K562 (cell line): ENCODE measurements at regions not wholly inside any gene's neighbourhood (a gene's known extent, or its start where the extent isn't known, plus 50 kb on each side); places are given as distances from the start of the nearest gene placed in this dataset.
"Not testable (repeated sequence)": the region's sequence is repeated elsewhere in the genome, so short reads cannot be mapped to it uniquely, and the experiment has no call there.

ENCODE experiments used
- ATAC-seq: fragments of 200-7000 bp; cut with Tn5 transposase; 3 replicates; pipeline ENCODE4 v1.9.1; 2020; ENCODE audit warnings: moderate library complexity
- BruUV-seq: library from RNA; stranded (reverse); fragments of 400-500 nt; replicated peaks from 2 replicates; lab custom pipeline; 2021; lab: Mats Ljungman, UMichigan
- CTCF ChIA-PET: fragments of 300-600 bp; formaldehyde crosslinking; extraction: SDS; loops from one replicate; lab custom pipeline; 2021; ENCODE audit warnings: low intra/inter-chr PET ratio; lab: Yijun Ruan, JAX
- POLR2A ChIA-PET: fragments of 300-600, 350-650 bp; sonication (Branson Sonifier 250); formaldehyde crosslinking; extraction: SDS; loops from one replicate; lab custom pipeline; 2021; ENCODE audit warnings: antibody characterized with exemption, inconsistent platforms; lab: Yijun Ruan, JAX
- DNase-seq, 4 experiments: peaks; one replicate each; pipeline versions ENCODE4 v3.0.0 to v3.0.0-alpha.2; 2011 to 2018; ENCODE audit warnings: low spot score in 3 of 4, mixed read lengths in 3 of 4; ENCODE audit errors: extremely low read depth in 1 of 4
- FAIRE-seq: peaks from 2 replicates; lab custom pipeline; 2011; peaks lifted over from hg19 to GRCh38; lab: Jason Lieb, UNC
- H2AFZ ChIP-seq: 2 replicates; pipeline ENCODE4 v1.6.0; 2011; ENCODE audit warnings: low read depth, low read length, control low read depth, inconsistent platforms
- H3K27ac ChIP-seq: fragments of 200-600 bp; 3 replicates; pipeline ENCODE4 v1.8.0; 2011; ENCODE audit warnings: low read depth, mild to moderate bottlenecking, control low read depth, inconsistent platforms, low read length, moderate library complexity, mixed read lengths; ENCODE audit errors: extremely low read depth
- H3K27me3 ChIP-seq, 2 experiments: fragments of 300-600 bp in 1 of 2; 2 replicates in 1 of 2; 3 replicates in 1 of 2; pipeline versions ENCODE4 v1.6.0 to v1.8.0; 2011; ENCODE audit warnings: inconsistent platforms in 2 of 2, low read length in 2 of 2, mild to moderate bottlenecking in 1 of 2, mixed read lengths in 1 of 2, moderate library complexity in 1 of 2; ENCODE audit not compliant: control insufficient read depth in 2 of 2, insufficient read depth in 2 of 2
- H3K36me3 ChIP-seq: fragments of 300-600 bp; 3 replicates; pipeline ENCODE4 v1.8.0; 2011; ENCODE audit warnings: mild to moderate bottlenecking, low read length, inconsistent platforms; ENCODE audit not compliant: control insufficient read depth, insufficient read depth
- H3K4me1 ChIP-seq, 2 experiments: fragments of 200-600 bp in 1 of 2; replicated peaks in 1 of 2; 2 replicates in 1 of 2; 3 replicates in 1 of 2; pipeline versions ENCODE4 v1.5.1 to v1.8.0; 2011; ENCODE audit warnings: inconsistent platforms in 2 of 2, low read length in 2 of 2, mild to moderate bottlenecking in 1 of 2, mixed read lengths in 1 of 2, moderate library complexity in 1 of 2; ENCODE audit not compliant: control insufficient read depth in 2 of 2, insufficient read depth in 2 of 2
- H3K4me2 ChIP-seq: 2 replicates; pipeline ENCODE4 v1.6.1; 2011; ENCODE audit warnings: low read length, control low read depth, inconsistent platforms, mixed read lengths; ENCODE audit not compliant: insufficient read depth
- H3K4me3 ChIP-seq: fragments of 200-600 bp; sonication (generic), shearing (Covaris generic); 2 replicates; pipeline ENCODE4 v1.5.1; 2016; ENCODE audit warnings: control low read depth, inconsistent platforms
- H3K79me2 ChIP-seq: fragments of 200-600 bp; 3 replicates; pipeline ENCODE4 v1.8.0; 2011; ENCODE audit warnings: low read length, inconsistent platforms; ENCODE audit not compliant: control insufficient read depth, insufficient read depth
- H3K9ac ChIP-seq, 2 experiments: 2 replicates each; pipeline versions ENCODE4 v1.6.0 to v1.6.1; 2011; ENCODE audit warnings: low read depth in 2 of 2, low read length in 2 of 2, control low read depth in 1 of 2, inconsistent platforms in 1 of 2, mild to moderate bottlenecking in 1 of 2, mixed read lengths in 1 of 2; ENCODE audit not compliant: insufficient read depth in 1 of 2
- H3K9me1 ChIP-seq: one replicate; pipeline ENCODE4 v1.6.0; 2011; ENCODE audit warnings: inconsistent platforms, mild to moderate bottlenecking, low read length, moderate library complexity; ENCODE audit not compliant: control insufficient read depth, insufficient read depth
- H3K9me3 ChIP-seq: replicated peaks from 2 replicates; pipeline ENCODE4 v1.5.1; 2011; ENCODE audit warnings: low read depth, low read length, inconsistent platforms; ENCODE audit not compliant: control insufficient read depth, insufficient read depth
- H4K20me1 ChIP-seq: replicated peaks from 2 replicates; pipeline ENCODE4 v1.6.1; 2011; ENCODE audit warnings: low read length, inconsistent platforms, mixed read lengths; ENCODE audit not compliant: control insufficient read depth, insufficient read depth
- CHD2 ChIP-seq: IDR thresholded peaks from 2 replicates; pipeline ENCODE4 v1.6.1; 2011; ENCODE audit warnings: low read depth, low read length
- COPS2 ChIP-seq: fragments of 450-650 bp; conservative IDR thresholded peaks from 2 replicates; pipeline ENCODE4 v1.6.1; 2016; ENCODE audit warnings: mild to moderate bottlenecking, moderate library complexity
- TFAM ChIP-seq: fragments of 250-450 bp; sonication (Bioruptor Pico); conservative IDR thresholded peaks from 2 replicates; pipeline ENCODE4 v1.5.0; 2021; ENCODE audit warnings: mild to moderate bottlenecking, moderate library complexity
- ZFP30 ChIP-seq: fragments of 250-450 bp; sonication (Bioruptor Pico); IDR thresholded peaks from 2 replicates; pipeline ENCODE4 v1.8.0; 2022; ENCODE audit warnings: moderate library complexity, mild to moderate bottlenecking, inconsistent platforms, borderline replicate concordance
- ZFP36 ChIP-seq: fragments of 150-350 bp; IDR thresholded peaks from 2 replicates; pipeline ENCODE4 v1.6.1; 2018; ENCODE audit warnings: low read length, low read depth; ENCODE audit not compliant: partially characterized antibody
- ZKSCAN1 ChIP-seq: fragments of 150-350 bp; IDR thresholded peaks from 2 replicates; pipeline ENCODE4 v1.6.1; 2016; ENCODE audit warnings: low read depth, low read length
- WGBS: fragments of 100-300 bp; shearing (Covaris generic); methylation state at CpG from one replicate; pipeline ENCODE4 v1.1.6; 2016; ENCODE audit warnings: low coverage, mixed read lengths; ENCODE audit not compliant: insufficient coverage; ENCODE audit errors: missing lambda C conversion rate; 5-methylcytosine and 5-hydroxymethylcytosine counted together
- in situ Hi-C: fragments of 300-500 bp; cut with MboI; formaldehyde crosslinking; loops from 4 replicates; pipeline ENCODE4 v1.15.0; 2018; ENCODE audit warnings: inconsistent platforms, mixed read lengths
- intact Hi-C: fragments of 100-400 bp; cut with micrococcal nuclease; formaldehyde crosslinking; loops from 2 replicates; pipeline ENCODE4 v1.14.2; 2022
- TF ChIP-seq, protein P1 (sequence below): sonication (generic); formaldehyde crosslinking; IDR thresholded peaks from 2 replicates; pipeline ENCODE4 v1.8.0; 2022; ENCODE audit warnings: mild to moderate bottlenecking, low read depth, missing genetic modification reagents
- TF ChIP-seq, protein P2 (sequence below): fragments of 450-650 bp; IDR thresholded peaks from 2 replicates; pipeline ENCODE4 v1.6.1; 2014; ENCODE audit warnings: low read depth, mild to moderate bottlenecking, moderate library complexity, borderline replicate concordance
- TF ChIP-seq, protein P3 (sequence below): fragments of 250-450 bp; sonication (Bioruptor Pico); IDR thresholded peaks from 2 replicates; pipeline ENCODE4 v1.5.0; 2021; ENCODE audit warnings: mild to moderate bottlenecking, moderate library complexity

DNA sequence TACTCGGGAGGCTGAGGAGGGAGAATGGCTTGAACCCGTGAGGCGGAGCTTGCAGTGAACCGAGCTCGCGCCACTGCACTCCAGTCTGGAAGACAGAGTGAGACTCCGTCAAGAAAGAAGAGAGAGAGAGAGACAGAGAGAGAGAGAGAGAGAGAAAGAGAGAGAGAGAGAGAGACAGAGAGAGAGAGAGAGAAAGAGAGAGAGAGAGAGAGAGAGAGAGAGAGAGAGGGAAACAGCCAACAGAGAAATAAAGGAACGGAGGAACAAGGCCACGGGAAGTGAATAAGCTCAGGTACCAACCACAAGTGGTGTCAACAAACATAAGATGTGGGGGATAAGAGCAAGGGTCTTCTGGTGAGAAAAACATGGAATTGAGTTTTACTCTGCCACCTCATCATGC, 71.5 kb upstream of the LSM6 start:
- H3K4me2 ChIP-seq, H3K4me1 ChIP-seq, H3K79me2 ChIP-seq, ATAC-seq, H3K9me3 ChIP-seq, H3K4me3 ChIP-seq, H3K27ac ChIP-seq, intact Hi-C loops, H3K9me1 ChIP-seq, H3K9ac ChIP-seq, POLR2A ChIA-PET, H3K36me3 ChIP-seq, H3K27me3 ChIP-seq, FAIRE-seq, H2AFZ ChIP-seq, BruUV-seq, CTCF ChIA-PET, DNase-seq, H4K20me1 ChIP-seq: not testable (repeated sequence)
- in situ Hi-C loops: loop anchor here (25.0 kb wide), 1 partner anchor 808 kb away; no protein-coding TSS in a partner anchor
- WGBS: 0% methylated on average over 5 of the region's 9 CpGs

DNA sequence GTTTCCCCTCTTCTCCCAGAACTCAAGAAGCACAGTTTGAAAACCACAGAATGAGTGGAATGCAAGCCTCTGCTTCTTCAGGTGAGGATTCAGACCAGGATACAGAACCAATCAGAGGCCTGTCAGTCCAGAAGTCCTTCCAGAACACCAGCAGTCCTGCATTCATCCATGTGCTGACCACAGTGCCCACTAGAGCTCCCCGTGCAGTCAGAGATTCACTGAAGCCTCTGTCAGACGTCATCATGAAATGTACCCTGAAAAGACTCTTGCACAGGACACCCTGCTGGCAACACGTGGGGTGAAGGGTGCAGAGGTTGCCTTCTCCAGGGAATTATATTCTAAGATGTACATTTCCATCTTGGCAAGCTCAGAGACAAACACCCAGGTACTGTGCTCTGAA, 75.9 kb upstream of the LSM6 start:
- Histone ChIP-seq H3K27me3 (no peaks in the 10 kb centered on the region; a peak in 1 of 5 replicates), H3K9me1 (no peaks in the 10 kb centered on the region), H4K20me1 (no peaks in the 10 kb centered on the region), H3K4me2 (no peak overlapping the region), H3K27ac (no peak overlapping the region), H2AFZ (no peak overlapping the region), H3K9me3 (no peaks in the 10 kb centered on the region), H3K4me1 (no peaks in the 10 kb centered on the region), H3K79me2 (no peaks in the 10 kb centered on the region), H3K36me3 (no peaks in the 10 kb centered on the region), H3K9ac (no peak overlapping the region), H3K4me3 (no peak overlapping the region)
- no peak for ATAC-seq
- POLR2A ChIA-PET: interaction anchor here (0.5 kb wide), 1 partner anchor 777 kb away, joined by 4 read pairs; no protein-coding TSS in a partner anchor
- DNase-seq: no peak
- CTCF ChIA-PET: no interaction called here
- intact Hi-C loops: loop anchor here (10.0 kb wide), 1 partner anchor 815 kb away; no protein-coding TSS in a partner anchor
- in situ Hi-C loops: no loop called here
- no peak for TF ChIP-seq ZKSCAN1
- no peak for TF ChIP-seq CHD2
- TF ChIP-seq, protein P1, sequence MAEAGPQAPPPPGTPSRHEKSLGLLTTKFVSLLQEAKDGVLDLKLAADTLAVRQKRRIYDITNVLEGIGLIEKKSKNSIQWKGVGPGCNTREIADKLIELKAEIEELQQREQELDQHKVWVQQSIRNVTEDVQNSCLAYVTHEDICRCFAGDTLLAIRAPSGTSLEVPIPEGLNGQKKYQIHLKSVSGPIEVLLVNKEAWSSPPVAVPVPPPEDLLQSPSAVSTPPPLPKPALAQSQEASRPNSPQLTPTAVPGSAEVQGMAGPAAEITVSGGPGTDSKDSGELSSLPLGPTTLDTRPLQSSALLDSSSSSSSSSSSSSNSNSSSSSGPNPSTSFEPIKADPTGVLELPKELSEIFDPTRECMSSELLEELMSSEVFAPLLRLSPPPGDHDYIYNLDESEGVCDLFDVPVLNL (CRISPR knock-in tag): no peak
- no peak for TF ChIP-seq ZFP36
- no peak for TF ChIP-seq COPS2
- no peak for TF ChIP-seq TFAM (CRISPR knock-in tag)
- TF ChIP-seq ZFP30 (CRISPR knock-in tag): no peak
- TF ChIP-seq, protein P2, sequence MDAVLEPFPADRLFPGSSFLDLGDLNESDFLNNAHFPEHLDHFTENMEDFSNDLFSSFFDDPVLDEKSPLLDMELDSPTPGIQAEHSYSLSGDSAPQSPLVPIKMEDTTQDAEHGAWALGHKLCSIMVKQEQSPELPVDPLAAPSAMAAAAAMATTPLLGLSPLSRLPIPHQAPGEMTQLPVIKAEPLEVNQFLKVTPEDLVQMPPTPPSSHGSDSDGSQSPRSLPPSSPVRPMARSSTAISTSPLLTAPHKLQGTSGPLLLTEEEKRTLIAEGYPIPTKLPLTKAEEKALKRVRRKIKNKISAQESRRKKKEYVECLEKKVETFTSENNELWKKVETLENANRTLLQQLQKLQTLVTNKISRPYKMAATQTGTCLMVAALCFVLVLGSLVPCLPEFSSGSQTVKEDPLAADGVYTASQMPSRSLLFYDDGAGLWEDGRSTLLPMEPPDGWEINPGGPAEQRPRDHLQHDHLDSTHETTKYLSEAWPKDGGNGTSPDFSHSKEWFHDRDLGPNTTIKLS: no peak
- TF ChIP-seq, protein P3, sequence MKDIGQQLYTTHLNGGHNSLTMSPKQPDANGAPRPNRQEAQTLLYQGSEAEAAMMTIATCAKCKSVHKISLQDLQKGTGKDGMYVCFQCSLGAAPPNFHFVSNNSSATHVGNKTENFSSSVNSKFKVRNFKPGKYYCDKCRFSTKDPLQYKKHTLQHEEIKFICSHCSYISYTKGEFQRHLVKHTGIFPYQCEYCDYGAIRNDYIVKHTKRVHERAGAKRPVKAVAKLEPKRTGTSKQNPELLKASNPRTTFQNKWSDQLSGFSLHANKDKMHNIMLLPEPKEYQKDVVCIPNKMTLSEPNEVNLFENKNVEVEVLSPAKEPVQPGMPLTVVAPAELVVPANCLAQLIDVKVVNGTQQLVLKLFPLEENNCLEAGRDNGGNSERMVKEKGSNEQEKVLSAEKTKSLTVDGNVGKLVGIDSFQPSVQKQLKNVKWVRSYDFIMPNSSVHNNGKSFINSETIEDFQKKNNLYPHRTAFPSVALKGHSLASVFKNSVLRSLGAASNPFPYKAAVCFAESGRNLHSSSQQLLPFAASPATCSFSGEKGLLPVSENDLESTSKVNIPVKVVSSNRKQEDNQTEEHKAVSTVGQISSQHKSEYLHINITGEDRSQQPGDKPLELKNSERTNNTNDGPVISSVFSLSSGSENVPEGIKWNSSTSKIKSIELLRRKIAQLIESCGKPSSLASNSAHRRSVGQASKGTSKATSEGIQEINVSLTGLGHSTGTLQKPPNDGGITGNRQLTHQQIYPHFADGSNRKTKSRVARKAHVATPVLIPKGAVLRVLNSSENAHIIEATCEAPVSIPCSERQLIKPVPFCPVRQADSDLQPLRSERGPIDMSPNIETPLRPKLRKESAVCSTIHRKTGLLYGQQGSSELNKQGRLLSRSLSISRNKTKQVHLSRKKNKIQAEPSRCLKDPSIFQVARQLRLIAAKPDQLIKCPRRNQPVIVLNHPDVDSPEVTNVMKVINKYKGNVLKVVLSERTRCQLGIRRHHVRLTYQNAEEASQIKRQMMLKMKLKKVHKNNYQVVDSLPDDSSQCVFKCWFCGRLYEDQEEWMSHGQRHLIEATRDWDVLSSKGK (CRISPR knock-in tag): no peak
- TF ChIP-seq, all 486 proteins: peak for 0
- no peak for FAIRE-seq
- 0% methylated on average over 3 of the region's 3 CpGs for WGBS
- BruUV-seq: no TSS peak
